Psoas muscle (tissue), 7 donors: ENCODE measurements at regions not wholly inside any gene's neighbourhood (a gene's known extent, or its start where the extent isn't known, plus 50 kb on each side); places are given as distances from the start of the nearest gene placed in this dataset.

Source experiments
- ATAC-seq, 4 donors: fragments of 200-7000 bp; cut with Tn5 transposase; one replicate each; pipeline ENCODE4 v1.9.1; 2020; ENCODE audit warnings: moderate library complexity in 3 of 4, mild to moderate bottlenecking in 2 of 4
- DNase-seq, 2 donors: peaks; one replicate each; pipeline ENCODE4 v3.0.0-alpha.2; 2020
- H3K27ac ChIP-seq: fragments of 200-600 bp; one replicate; pipeline ENCODE4 v1.8.0; 2022
- H3K27me3 ChIP-seq, 3 donors: fragments of 200-600 bp in 1 of 3; one replicate each; pipeline versions ENCODE4 v1.6.1 to v1.8.0; 2013 to 2022; ENCODE audit warnings: low read length in 2 of 3, mild to moderate bottlenecking in 2 of 3, moderate library complexity in 1 of 3; ENCODE audit not compliant: insufficient read depth in 3 of 3
- H3K36me3 ChIP-seq, 2 donors: fragments of 200-600 bp in 1 of 2; one replicate each; pipeline versions ENCODE4 v1.6.1 to v1.8.0; 2013 to 2022; ENCODE audit warnings: low read depth in 1 of 2, mild to moderate bottlenecking in 1 of 2, moderate library complexity in 1 of 2; ENCODE audit not compliant: insufficient read depth in 1 of 2
- H3K4me1 ChIP-seq: fragments of 200-600 bp; one replicate; pipeline ENCODE4 v1.8.0; 2022
- H3K4me3 ChIP-seq: fragments of 200-600 bp; one replicate; pipeline ENCODE4 v1.8.0; 2022; ENCODE audit warnings: mild to moderate bottlenecking
- H3K9me3 ChIP-seq: fragments of 200-600 bp; one replicate; pipeline ENCODE4 v1.8.0; 2022
- CTCF ChIP-seq: fragments of 200-600 bp; IDR thresholded peaks from one replicate; pipeline ENCODE4 v1.8.0; 2022; ENCODE audit warnings: antibody characterized with exemption
- WGBS, 3 donors: extraction: QIAGEN DNeasy Blood & Tissue Kit; methylation state at CpG; one replicate each; pipeline versions ENCODE4 v1.1.6 to v1.1.7; 2013; 5-methylcytosine and 5-hydroxymethylcytosine counted together
- intact Hi-C, 2 donors: fragments of 100-400 bp; cut with DNase I; formaldehyde crosslinking; loops; one replicate each; pipeline versions ENCODE4 v1.11.0 to v1.14.2; 2022
- donor health status: healthy with polysubstance abuse.
- donor health status: DM: no; HTN: no; CAD: no; lungs with moderate emphysema.
- donor health status: Bipolar disorder and iron deficiency.
- donor health status: healthy.
- donor health status: DM: yes; HTN: yes; CAD: no.
- donor health status: DM: no; HTN: no; CAD: no.
- donor health status: DM: yes; HTN: yes; CAD: no.

DNA sequence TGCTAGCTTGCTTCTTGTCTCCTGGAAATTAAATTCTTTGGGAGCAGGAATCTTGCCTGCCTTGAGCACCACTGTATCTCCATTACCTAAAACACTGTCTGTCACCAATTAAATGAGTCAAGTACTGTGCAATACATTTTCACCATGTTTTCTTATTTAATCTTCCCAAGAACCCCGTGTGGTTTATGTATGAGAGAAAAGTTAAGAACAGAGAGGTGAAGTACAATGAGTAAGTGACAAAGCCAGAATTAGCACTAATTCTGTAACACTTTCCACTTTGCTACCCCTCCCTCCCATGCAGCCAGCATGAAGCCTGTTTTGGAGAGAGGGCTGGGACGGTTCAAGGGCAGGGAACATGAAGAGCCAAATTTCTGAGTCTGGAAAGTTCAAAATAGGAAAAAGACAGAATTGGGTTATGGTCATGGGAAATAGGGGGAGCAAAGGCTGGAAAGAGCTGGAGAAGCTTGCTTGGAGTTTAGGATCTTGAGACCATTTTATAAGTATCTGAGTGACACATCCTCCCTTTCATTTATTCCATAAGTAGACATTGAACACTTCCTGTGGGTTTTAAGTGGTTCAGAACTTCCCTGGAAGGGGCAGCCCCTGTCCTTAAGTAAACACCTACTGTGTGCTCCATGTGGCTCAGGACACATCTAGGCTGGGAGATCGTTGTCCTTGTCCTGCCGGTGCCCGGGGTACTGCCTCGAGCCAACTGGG lies 60.5 kb upstream of the CHST1 start:
- ATAC-seq (no peak), DNase-seq (no peak)
- intact Hi-C loops = no loop called here
- H3K36me3 ChIP-seq = no peaks in the 10 kb centered on the region
- H3K9me3 ChIP-seq = no peaks in the 10 kb centered on the region
- 60 to 70% (median 64%) methylated on average over 6 of the region's 6 CpGs for WGBS, 3 donors
- no peak overlapping the region for H3K4me3 ChIP-seq
- H3K27me3 ChIP-seq = no peaks in the 10 kb centered on the region
- peaks cover 14% of the 10 kb centered on the region for H3K4me1 ChIP-seq
- H3K27ac ChIP-seq = no peak overlapping the region
- TF ChIP-seq CTCF = no peak

- DNase-seq (no peak), ATAC-seq (peak in 1 of 4 donors; percentile 31)
- intact Hi-C loops = no loop called here
- Histone ChIP-seq H3K27me3 (no peaks in the 10 kb centered on the region), H3K9me3 (no peaks in the 10 kb centered on the region), H3K4me1 (peaks cover 9% of the 10 kb centered on the region), H3K27ac (no peak overlapping the region), H3K36me3 (no peaks in the 10 kb centered on the region), H3K4me3 (no peak overlapping the region)
- WGBS, 3 donors = 58 to 69% (median 62%) methylated on average over 3 of the region's 3 CpGs
- TF ChIP-seq CTCF = no peak
These were observed 59.7 kb upstream of the CHST1 start for GRCh38 chr11:45725121-45725520.

DNA sequence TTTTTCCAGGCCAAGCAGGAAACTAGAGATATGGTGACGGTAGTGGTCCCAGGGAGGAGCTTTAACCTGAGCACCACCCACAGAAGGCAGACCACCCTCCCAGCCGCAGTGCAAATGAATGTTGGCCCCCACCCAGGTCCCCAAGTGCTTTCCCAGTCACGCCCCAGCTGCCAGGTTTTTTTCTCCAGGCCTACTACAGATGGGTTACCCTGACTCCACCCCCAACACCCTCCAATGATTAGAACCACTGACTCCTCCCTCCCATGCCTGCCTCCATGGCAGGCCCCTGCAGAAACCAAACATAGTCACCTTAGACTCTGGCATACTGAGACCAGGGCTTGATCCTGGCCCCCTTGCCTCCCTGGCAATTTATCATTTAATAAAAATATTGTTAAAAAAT lies 58.7 kb upstream of the CHST1 start:
- Histone ChIP-seq H3K27ac (no peak overlapping the region), H3K36me3 (no peaks in the 10 kb centered on the region), H3K4me3 (no peak overlapping the region), H3K27me3 (no peaks in the 10 kb centered on the region), H3K9me3 (no peaks in the 10 kb centered on the region), H3K4me1 (peaks cover 6% of the 10 kb centered on the region)
- 45 to 50% (median 49%) methylated on average over 3 of the region's 3 CpGs for WGBS, 3 donors
- TF ChIP-seq CTCF = no peak
- no peak for DNase-seq
- peak in 1 of 4 donors; percentile 18 for ATAC-seq
- intact Hi-C loops = no loop called here

DNA sequence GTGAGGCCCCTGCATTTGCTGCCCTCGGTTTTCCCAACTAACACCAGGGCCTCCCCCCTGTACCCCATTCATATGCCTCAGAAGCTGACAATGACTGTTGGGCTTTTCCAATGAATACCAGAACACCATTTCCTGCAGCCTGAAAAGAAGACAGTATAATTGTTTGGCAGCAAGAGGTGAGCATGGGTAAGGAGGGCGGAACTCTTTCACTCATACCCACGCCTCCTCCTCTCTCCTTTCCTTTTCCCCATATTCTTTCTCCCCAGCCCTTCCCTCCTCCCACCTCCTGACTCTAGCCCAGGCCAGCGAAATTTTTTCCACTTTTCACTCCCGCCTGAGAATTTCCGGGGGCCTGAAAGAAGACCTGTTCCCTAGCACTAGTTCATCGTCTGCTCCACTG lies 58.0 kb upstream of the CHST1 start:
- H3K4me1 ChIP-seq = peaks cover 6% of the 10 kb centered on the region
- TF ChIP-seq CTCF = no peak

DNA sequence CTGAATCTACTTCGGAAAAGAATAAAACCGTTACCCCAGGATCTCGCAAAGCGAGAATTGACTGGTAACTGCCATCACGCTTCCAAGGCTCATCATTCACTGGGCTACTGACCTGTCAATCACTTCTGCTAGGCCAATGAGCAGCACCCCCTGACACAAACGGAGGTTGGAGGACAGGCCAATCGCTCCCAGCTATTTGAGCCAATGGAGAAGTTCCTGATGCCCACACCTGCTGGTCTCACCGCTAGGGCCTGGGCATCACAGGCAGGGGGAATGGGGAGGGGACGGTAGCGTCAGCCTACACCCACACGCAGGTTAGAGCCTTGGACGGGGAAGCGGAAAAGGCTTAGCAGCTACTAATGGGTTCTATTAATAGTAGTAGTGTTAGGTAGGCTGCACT lies 56.7 kb upstream of the CHST1 start:
- WGBS, 3 donors = 67 to 75% (median 67%) methylated on average over 13 of the region's 13 CpGs
- H3K27me3 ChIP-seq = no peaks in the 10 kb centered on the region
- DNase-seq = no peak
- intact Hi-C loops = no loop called here
- no peaks in the 10 kb centered on the region for H3K36me3 ChIP-seq
- H3K4me1 ChIP-seq = peaks cover 6% of the 10 kb centered on the region
- ATAC-seq = peak; percentile 39 to 83 (median 58)
- TF ChIP-seq CTCF = no peak
- no peaks in the 10 kb centered on the region for H3K9me3 ChIP-seq
- H3K4me3 ChIP-seq = no peak overlapping the region
- no peak overlapping the region for H3K27ac ChIP-seq

More for the DNA sequence above, 58.0 kb upstream of the CHST1 start:
- WGBS, 3 donors = 82 to 88% (median 83%) methylated on average over 7 of the region's 7 CpGs
- H3K27ac ChIP-seq = no peak overlapping the region
- DNase-seq (no peak), ATAC-seq (no peak)
- intact Hi-C loops = no loop called here
- H3K36me3 ChIP-seq = no peaks in the 10 kb centered on the region
- H3K27me3 ChIP-seq = no peaks in the 10 kb centered on the region
- H3K9me3 ChIP-seq = no peaks in the 10 kb centered on the region
- H3K4me3 ChIP-seq = no peak overlapping the region
